Left ventricle myocardium superior (tissue), 1 donor: ENCODE measurements at regions not wholly inside any gene's neighbourhood (a gene's known extent, or its start where the extent isn't known, plus 50 kb on each side); places are given as distances from the start of the nearest gene placed in this dataset.
A peak's percentile ranks its signal among the peaks of the same experiment; 100 is the strongest.

ENCODE experiments used
- ATAC-seq: fragments of 200-7000 bp; cut with Tn5 transposase; one replicate; pipeline ENCODE4 v1.9.1; 2020; ENCODE audit warnings: mild to moderate bottlenecking, moderate library complexity
- DNase-seq: peaks from one replicate; pipeline ENCODE4 v3.0.0-alpha.2; 2020
- intact Hi-C: fragments of 100-400 bp; cut with micrococcal nuclease; formaldehyde crosslinking; loops from one replicate; pipeline ENCODE4 v1.11.0; 2022
- donor health status: DM: no; HTN: yes; CAD: no; lungs with severe emphysema.

GRCh38 chr7:37504801-37505200 is 56.1 kb upstream of the ELMO1 start:
- DNase-seq (no peak), ATAC-seq (no peak)
- intact Hi-C loops: no loop called here

GRCh38 chr7:37505750-37506353 is 57.2 kb upstream of the ELMO1 start:
- no peak for DNase-seq
- intact Hi-C loops: no loop called here
- ATAC-seq: no peak

- DNase-seq (no peak), ATAC-seq (no peak)
- intact Hi-C loops: no loop called here
These were observed 59.5 kb upstream of the ELMO1 start for GRCh38 chr7:37508118-37508517.

- ATAC-seq (no peak), DNase-seq (no peak)
- intact Hi-C loops: no loop called here
These were observed 61.5 kb upstream of the ELMO1 start for GRCh38 chr7:37510043-37510634.

GRCh38 chr7:37511915-37512314 is 63.3 kb upstream of the ELMO1 start:
- no peak for ATAC-seq
- intact Hi-C loops: no loop called here
- no peak for DNase-seq

GRCh38 chr7:37514497-37514896 is 65.8 kb upstream of the ELMO1 start:
- DNase-seq (no peak), ATAC-seq (no peak)
- intact Hi-C loops: no loop called here

- no peak for ATAC-seq
- intact Hi-C loops: no loop called here
- no peak for DNase-seq
These were observed 68.0 kb upstream of the ELMO1 start for GRCh38 chr7:37516664-37517063.

- DNase-seq (no peak), ATAC-seq (no peak)
- intact Hi-C loops: no loop called here
These were observed 69.6 kb upstream of the ELMO1 start for GRCh38 chr7:37518266-37518665.

- DNase-seq: no peak
- intact Hi-C loops: no loop called here
- no peak for ATAC-seq
These were observed 75.4 kb upstream of the ELMO1 start for GRCh38 chr7:37524056-37524455.

GRCh38 chr7:37524797-37525196 is 76.1 kb upstream of the ELMO1 start:
- ATAC-seq (no peak), DNase-seq (no peak)
- intact Hi-C loops: no loop called here

GRCh38 chr7:37526623-37527022 is 78.0 kb upstream of the ELMO1 start:
- intact Hi-C loops: no loop called here
- ATAC-seq: peak; percentile 22
- no peak for DNase-seq

GRCh38 chr7:37527109-37527508 is 78.4 kb upstream of the ELMO1 start:
- intact Hi-C loops: no loop called here
- no peak for ATAC-seq
- DNase-seq: no peak

GRCh38 chr7:37531225-37531624 is 82.6 kb upstream of the ELMO1 start:
- no peak for ATAC-seq

GRCh38 chr7:37532636-37533035 is 84.0 kb upstream of the ELMO1 start:
- intact Hi-C loops: no loop called here
- ATAC-seq (no peak), DNase-seq (no peak)

More at GRCh38 chr7:37531225-37531624, 82.6 kb upstream of the ELMO1 start:
- no peak for DNase-seq
- intact Hi-C loops: no loop called here

- ATAC-seq: no peak
- intact Hi-C loops: no loop called here
These were observed 86.4 kb upstream of the ELMO1 start for GRCh38 chr7:37534893-37535610.

GRCh38 chr7:37535841-37536240 is 87.2 kb upstream of the ELMO1 start:
- ATAC-seq: no peak
- no peak for DNase-seq
- intact Hi-C loops: no loop called here

More at GRCh38 chr7:37534893-37535610, 86.4 kb upstream of the ELMO1 start:
- no peak for DNase-seq

- intact Hi-C loops: no loop called here
- DNase-seq: no peak
- no peak for ATAC-seq
These were observed 88.0 kb upstream of the ELMO1 start for GRCh38 chr7:37536706-37537105.

- ATAC-seq: no peak
- intact Hi-C loops: no loop called here
- DNase-seq: no peak
These were observed 88.8 kb upstream of the ELMO1 start for GRCh38 chr7:37537439-37537838.

GRCh38 chr7:37538945-37539344 is 90.3 kb upstream of the ELMO1 start:
- ATAC-seq: no peak

GRCh38 chr7:37540917-37541316 is 92.3 kb upstream of the ELMO1 start:
- intact Hi-C loops: no loop called here
- DNase-seq (no peak), ATAC-seq (no peak)

More at GRCh38 chr7:37538945-37539344, 90.3 kb upstream of the ELMO1 start:
- intact Hi-C loops: no loop called here
- DNase-seq: no peak
